ENCODE measurements at regions not wholly inside any gene's neighbourhood (a gene's known extent, or its start where the extent isn't known, plus 50 kb on each side); places are given as distances from the start of the nearest gene placed in this dataset.

GRCh38 chr2:174663550-174663949, 65.9 kb upstream of the WIPF1 start:
- no peak for DNase-seq (ENCODE audit: low spot score)
- no peak for TF ChIP-seq CTCF (IDR thresholded peaks at IDR 0.05)
- no peak for ATAC-seq (ENCODE audit: low FRiP score)

- no peak for DNase-seq (ENCODE audit: low spot score)
- no peak for TF ChIP-seq CTCF (IDR thresholded peaks at IDR 0.05)
- no peak for ATAC-seq (ENCODE audit: low FRiP score)
Measured at GRCh38 chr2:174662859-174663258, 65.3 kb upstream of the WIPF1 start.

GRCh38 chr2:174662459-174662858, 64.9 kb upstream of the WIPF1 start:
- ATAC-seq (ENCODE audit: low FRiP score) = no peak
- TF ChIP-seq CTCF (IDR thresholded peaks at IDR 0.05) = no peak
- no peak for DNase-seq (ENCODE audit: low spot score)

GRCh38 chr2:174660984-174661675, 63.5 kb upstream of the WIPF1 start:
- no peak for DNase-seq (ENCODE audit: low spot score)

GRCh38 chr2:174659069-174659900, 61.7 kb upstream of the WIPF1 start:
- DNase-seq (ENCODE audit: low spot score) = no peak

More at GRCh38 chr2:174660984-174661675, 63.5 kb upstream of the WIPF1 start:
- no peak for TF ChIP-seq CTCF (IDR thresholded peaks at IDR 0.05)
- ATAC-seq (ENCODE audit: low FRiP score) = no peak

GRCh38 chr2:174656676-174657176, 59.1 kb upstream of the WIPF1 start:
- DNase-seq (ENCODE audit: low spot score) (no peak), ATAC-seq (ENCODE audit: low FRiP score) (no peak)
- no peak for TF ChIP-seq CTCF (IDR thresholded peaks at IDR 0.05)

More at GRCh38 chr2:174659069-174659900, 61.7 kb upstream of the WIPF1 start:
- ATAC-seq (ENCODE audit: low FRiP score) = no peak
- TF ChIP-seq CTCF (IDR thresholded peaks at IDR 0.05) = no peak
